Stimulated activated CD4-positive, alpha-beta T cell treated with anti-CD3 and anti-CD28 coated beads, Interleukin-4, amount 100 ng/mL, for 48 hours (primary cell): ENCODE measurements at regions not wholly inside any gene's neighbourhood (a gene's known extent, or its start where the extent isn't known, plus 50 kb on each side); places are given as distances from the start of the nearest gene placed in this dataset.

Experiments used
- DNase-seq, 2 donors: peaks; one replicate each; pipeline ENCODE4 v3.0.0-alpha.2; 2020; ENCODE audit warnings: low read depth in 2 of 2

- no peak for DNase-seq
Measured at GRCh38 chr7:17651341-17651740, 289.0 kb downstream of the SNX13 start.

- DNase-seq, result no peak
Measured at GRCh38 chr7:17651863-17652385, 288.4 kb downstream of the SNX13 start.

GRCh38 chr7:17654940-17655339 is 285.4 kb downstream of the SNX13 start:
- DNase-seq, result no peak

- DNase-seq, result no peak
Measured at GRCh38 chr7:17659126-17659525, 281.2 kb downstream of the SNX13 start.

GRCh38 chr7:17660116-17660515 is 280.2 kb downstream of the SNX13 start:
- no peak for DNase-seq

GRCh38 chr7:17661982-17662585 is 278.2 kb downstream of the SNX13 start:
- DNase-seq, result no peak

- DNase-seq, result no peak
Measured at GRCh38 chr7:17663061-17663675, 277.1 kb downstream of the SNX13 start.

GRCh38 chr7:17665029-17665428 is 275.3 kb downstream of the SNX13 start:
- no peak for DNase-seq

- no peak for DNase-seq
Measured at GRCh38 chr7:17668122-17668521, 272.2 kb downstream of the SNX13 start.

GRCh38 chr7:17669204-17669603 is 271.1 kb downstream of the SNX13 start:
- no peak for DNase-seq

GRCh38 chr7:17671956-17672355 is 268.3 kb downstream of the SNX13 start:
- DNase-seq, result no peak

GRCh38 chr7:17672783-17673182 is 267.5 kb downstream of the SNX13 start:
- DNase-seq, result no peak

- DNase-seq, result no peak
Measured at GRCh38 chr7:17674166-17674942, 265.9 kb downstream of the SNX13 start.

GRCh38 chr7:17674943-17675608 is 265.2 kb downstream of the SNX13 start:
- DNase-seq, result no peak

GRCh38 chr7:17677408-17677807 is 262.9 kb downstream of the SNX13 start:
- no peak for DNase-seq

GRCh38 chr7:17678896-17679295 is 261.4 kb downstream of the SNX13 start:
- no peak for DNase-seq

GRCh38 chr7:17679458-17679857 is 260.8 kb downstream of the SNX13 start:
- no peak for DNase-seq

- no peak for DNase-seq
Measured at GRCh38 chr7:17680026-17680425, 260.3 kb downstream of the SNX13 start.

GRCh38 chr7:17680943-17681351 is 259.3 kb downstream of the SNX13 start:
- no peak for DNase-seq

GRCh38 chr7:17681965-17682364 is 258.3 kb downstream of the SNX13 start:
- no peak for DNase-seq

- no peak for DNase-seq
Measured at GRCh38 chr7:17682586-17682985, 257.7 kb downstream of the SNX13 start.

GRCh38 chr7:17685141-17685540 is 255.2 kb downstream of the SNX13 start:
- no peak for DNase-seq
